Activated CD4-positive, alpha-beta T cell treated with anti-CD3 and anti-CD28 coated beads, Interleukin-10, Interleukin-2, amounts not matched to agents 100 ng/mL and 50 ng/mL, durations not matched to agents 16 hours and 8 hours (primary cell): ENCODE measurements at regions not wholly inside any gene's neighbourhood (a gene's known extent, or its start where the extent isn't known, plus 50 kb on each side); places are given as distances from the start of the nearest gene placed in this dataset.
A peak's percentile ranks its signal among the peaks of the same experiment; 100 is the strongest.

Source experiments
- DNase-seq: peaks from one replicate; pipeline ENCODE4 v3.0.0-alpha.2; 2020

- peak; percentile 77 for DNase-seq
Measured at GRCh38 chr14:65286443-65286842, 126.1 kb upstream of the FUT8 start.

DNA sequence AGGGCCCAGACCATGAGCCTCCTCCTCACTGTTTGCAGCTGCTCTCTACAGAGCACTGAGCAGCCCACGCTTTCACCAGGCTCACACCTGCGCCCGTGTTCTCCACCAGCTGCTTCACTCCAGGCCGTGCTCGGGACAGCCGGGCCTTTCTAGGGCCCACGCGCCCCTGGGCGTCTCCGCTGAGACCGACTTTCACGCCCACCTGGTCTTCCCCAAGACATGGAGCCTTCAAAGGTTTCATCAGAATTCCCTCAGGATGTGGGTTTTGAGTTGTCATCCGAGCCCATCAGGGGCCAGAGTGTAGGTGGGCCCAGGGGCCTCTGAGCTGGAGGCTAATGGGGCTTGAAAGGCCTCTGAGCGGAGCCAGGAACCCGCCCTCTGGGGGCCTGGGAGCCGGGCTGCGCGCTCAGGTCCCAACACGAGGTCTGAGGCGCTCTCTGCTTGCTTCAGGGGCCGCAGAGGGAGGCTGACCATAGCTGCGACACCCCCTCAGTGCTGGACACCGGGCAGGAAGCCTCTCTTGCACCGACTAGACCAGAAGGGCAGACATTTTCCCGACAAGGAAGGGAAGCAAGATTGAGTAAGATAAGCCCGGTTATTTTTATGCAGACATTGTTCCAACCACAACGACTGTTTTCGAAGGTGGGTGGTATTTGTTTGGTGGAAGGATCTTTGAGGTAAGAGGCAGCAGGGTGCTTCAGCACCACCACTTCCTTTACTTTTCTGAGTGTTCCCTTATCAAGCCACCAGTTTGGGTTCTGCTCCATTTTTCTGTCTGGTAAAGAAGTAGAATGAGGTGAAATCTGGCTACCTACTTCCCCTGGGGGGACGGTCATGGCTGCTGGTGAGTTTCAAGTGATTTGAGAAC lies 125.0 kb upstream of the FUT8 start:
- peak; percentile 87 for DNase-seq

DNA sequence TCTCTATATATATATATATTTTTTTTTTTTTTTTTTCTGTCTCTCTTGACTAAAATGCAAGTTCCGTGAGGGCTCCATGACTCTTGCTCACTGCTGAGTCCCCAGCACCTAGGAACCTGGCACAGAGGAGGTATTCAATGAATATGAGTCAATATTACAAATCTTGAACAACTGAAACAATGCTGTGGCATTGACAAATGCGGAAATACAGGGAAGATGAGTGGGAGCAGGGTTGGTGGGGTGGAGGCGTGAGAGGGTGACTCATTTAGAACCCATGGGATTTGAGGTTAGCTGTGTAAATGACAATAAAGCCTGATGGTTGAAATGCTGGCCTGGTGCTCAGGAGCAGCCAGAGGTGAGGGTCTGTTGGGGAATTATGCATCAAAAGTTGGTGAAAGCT lies 121.7 kb upstream of the FUT8 start:
- peak; percentile 88 for DNase-seq

DNA sequence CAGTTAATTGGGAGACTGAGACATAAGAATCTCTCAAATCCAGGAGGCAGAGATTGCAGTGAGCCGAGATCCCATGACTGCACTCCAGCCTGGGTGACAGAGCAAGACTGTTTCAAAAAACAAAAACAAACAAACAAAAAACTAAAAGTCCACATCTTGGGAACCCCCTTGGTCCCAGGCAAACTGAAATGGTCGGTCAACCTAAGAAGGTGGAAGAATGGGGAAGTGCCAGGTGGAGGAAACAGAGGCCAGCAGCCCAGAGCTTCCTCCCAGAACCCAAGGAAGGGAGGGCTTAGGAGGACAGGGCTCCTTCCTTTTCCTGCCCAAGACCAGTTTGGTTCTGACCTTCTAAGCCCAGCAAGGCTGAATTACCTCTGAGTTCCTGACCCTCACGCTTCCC lies 121.0 kb upstream of the FUT8 start:
- DNase-seq, result no peak

- no peak for DNase-seq
Measured at GRCh38 chr14:65294816-65295215, 117.7 kb upstream of the FUT8 start.

GRCh38 chr14:65296402-65296801 lies 116.1 kb upstream of the FUT8 start:
- DNase-seq, result no peak

- no peak for DNase-seq
Measured at GRCh38 chr14:65296876-65297275, 115.7 kb upstream of the FUT8 start.

GRCh38 chr14:65297744-65298143 lies 114.8 kb upstream of the FUT8 start:
- no peak for DNase-seq

GRCh38 chr14:65299826-65300225 lies 112.7 kb upstream of the FUT8 start:
- no peak for DNase-seq

GRCh38 chr14:65301862-65302539 lies 110.5 kb upstream of the FUT8 start:
- peak; percentile 85 for DNase-seq

- peak; percentile 95 for DNase-seq
Measured at GRCh38 chr14:65302571-65303189, 109.8 kb upstream of the FUT8 start.

- peak; percentile 76 for DNase-seq
Measured at GRCh38 chr14:65303190-65303898, 109.2 kb upstream of the FUT8 start.

GRCh38 chr14:65303899-65304222 lies 108.7 kb upstream of the FUT8 start:
- no peak for DNase-seq

- DNase-seq, result peak; percentile 29
Measured at GRCh38 chr14:65304239-65304638, 108.3 kb upstream of the FUT8 start.

DNA sequence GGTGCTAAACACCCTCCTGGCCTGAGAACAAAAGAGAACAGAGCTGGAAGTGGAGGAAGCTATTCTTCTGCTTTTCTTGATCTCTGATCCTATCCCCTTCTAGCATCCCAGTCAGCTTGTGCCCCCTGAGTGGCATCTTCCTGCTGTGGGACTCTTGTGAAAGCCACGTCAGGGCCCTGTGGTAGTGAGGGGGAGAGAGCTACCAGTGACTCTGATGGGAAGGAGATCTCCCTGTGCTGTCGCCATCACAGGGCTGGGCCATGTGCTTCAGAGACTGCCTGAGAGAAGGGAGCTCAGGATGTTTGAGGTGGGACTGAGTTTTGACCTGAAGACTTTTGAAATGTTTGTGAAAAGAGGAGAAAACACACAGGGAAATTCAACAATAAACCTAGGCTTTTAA lies 107.6 kb upstream of the FUT8 start:
- peak; percentile 37 for DNase-seq

GRCh38 chr14:65308536-65308935 lies 104.0 kb upstream of the FUT8 start:
- DNase-seq, result no peak

DNA sequence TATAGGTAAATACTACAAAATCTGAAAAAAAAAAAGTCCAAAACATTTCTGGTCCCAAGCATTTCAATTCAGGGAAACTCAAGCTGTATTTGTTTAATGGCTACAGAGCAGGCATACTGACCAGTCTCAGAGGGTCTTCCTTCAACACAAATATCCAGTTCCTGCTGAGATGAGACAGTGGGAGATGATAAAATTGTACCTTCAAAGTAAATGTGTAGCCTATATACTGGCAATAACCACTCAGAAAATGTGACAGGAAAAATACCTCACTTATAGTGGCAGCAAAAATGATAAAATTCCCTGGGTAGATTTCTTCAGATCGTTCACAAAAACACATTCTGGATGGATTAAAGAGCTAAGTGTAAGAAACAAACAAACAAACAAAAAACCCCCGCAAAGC lies 102.0 kb upstream of the FUT8 start:
- no peak for DNase-seq

- DNase-seq, result no peak
Measured at GRCh38 chr14:65312859-65313258, 99.7 kb upstream of the FUT8 start.

- no peak for DNase-seq
Measured at GRCh38 chr14:65318636-65319506, 93.7 kb upstream of the FUT8 start.

DNA sequence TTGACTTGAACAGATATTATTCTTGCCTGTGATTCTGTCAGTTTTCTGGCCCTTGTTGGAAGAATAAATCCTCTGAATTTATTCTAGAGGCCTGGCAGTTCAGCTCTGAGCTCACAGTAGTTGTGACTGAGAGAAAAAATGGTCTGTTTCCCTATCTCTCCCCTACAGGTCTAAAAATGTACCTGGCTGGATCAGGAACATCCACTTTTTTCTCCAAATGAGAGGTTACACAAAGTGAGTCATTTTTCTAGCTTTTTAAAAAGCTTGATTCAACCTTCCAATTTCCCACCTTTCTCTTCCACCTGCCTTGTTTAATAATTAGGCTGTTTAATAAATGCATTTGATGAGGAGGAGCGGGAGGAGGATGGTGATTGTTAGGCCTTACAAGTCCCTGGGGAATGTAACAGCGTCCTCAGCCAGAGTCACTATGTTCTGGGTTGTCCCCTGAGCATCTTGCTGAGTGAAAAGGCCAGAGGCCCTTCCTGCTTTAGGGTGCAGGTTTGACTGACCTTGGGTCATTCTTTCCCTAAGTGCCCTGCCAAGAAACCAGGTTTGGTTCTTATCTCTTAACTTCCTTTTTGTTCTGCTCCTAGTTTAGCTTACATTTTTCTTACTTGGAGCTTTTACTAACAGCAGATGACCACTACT lies 91.7 kb upstream of the FUT8 start:
- no peak for DNase-seq

DNA sequence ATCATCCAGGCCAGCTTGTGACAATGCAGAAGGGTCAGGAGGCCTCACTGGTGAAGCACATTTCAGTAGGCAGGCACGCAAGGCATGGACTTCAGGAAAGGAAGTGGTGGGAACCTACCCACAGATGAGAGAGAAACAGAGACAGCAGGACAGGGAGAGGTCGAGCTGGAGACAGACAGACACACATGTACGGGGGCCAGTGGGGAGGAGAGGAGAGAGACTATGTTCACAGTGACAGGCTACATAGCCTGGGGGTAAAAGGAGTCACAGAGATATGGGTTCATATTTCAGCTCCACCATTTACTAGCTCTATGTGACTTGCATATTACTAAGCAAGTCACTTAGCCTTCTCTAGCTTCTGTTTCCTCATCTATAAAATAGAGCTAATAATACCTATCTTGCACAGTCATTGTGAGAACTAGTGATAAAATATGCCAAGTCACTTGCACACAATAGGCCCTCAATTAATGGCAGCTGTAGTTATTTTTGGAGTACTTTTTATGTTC lies 91.1 kb upstream of the FUT8 start:
- peak; percentile 72 for DNase-seq

- no peak for DNase-seq
Measured at GRCh38 chr14:65329481-65329880, 83.0 kb upstream of the FUT8 start.
